SH-SY5Y (cell line): ENCODE measurements at regions not wholly inside any gene's neighbourhood (a gene's known extent, or its start where the extent isn't known, plus 50 kb on each side); places are given as distances from the start of the nearest gene placed in this dataset.

Experiments
- GATA2 ChIP-seq: IDR thresholded peaks from 2 replicates; pipeline ENCODE4 v1.6.1; 2011; ENCODE audit warnings: mild to moderate bottlenecking, low read depth, low read length
- GATA3 ChIP-seq: IDR thresholded peaks from 2 replicates; pipeline ENCODE4 v1.6.1; 2011; ENCODE audit warnings: low read depth, mild to moderate bottlenecking, low read length, moderate library complexity

DNA sequence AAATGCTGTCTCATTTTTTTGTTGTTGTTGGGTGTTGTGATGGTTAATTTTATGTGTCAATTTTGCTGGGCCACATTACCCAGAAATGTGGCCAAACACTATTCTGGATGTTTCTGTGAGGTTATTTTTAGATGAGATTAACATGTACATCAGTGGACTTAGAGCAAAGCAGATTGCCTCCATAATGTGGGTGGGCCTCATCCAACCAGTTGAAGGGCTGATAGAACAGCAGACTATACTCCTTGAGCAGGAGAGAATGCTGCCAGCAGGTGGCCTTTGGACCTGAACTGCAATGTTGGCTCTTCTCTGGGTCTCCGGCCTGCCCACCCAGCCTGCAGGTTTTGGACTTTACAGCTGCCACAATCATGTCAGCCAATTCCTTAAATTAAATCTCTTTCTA is 169.0 kb downstream of the FTCDNL1 start:
- TF ChIP-seq GATA3 (no peak), GATA2 (no peak)
